ENCODE measurements at regions not wholly inside any gene's neighbourhood (a gene's known extent, or its start where the extent isn't known, plus 50 kb on each side); places are given as distances from the start of the nearest gene placed in this dataset.
A peak's percentile ranks its signal among the peaks of the same experiment; 100 is the strongest.

GRCh38 chr13:72521940-72522661 is 205.3 kb downstream of the MZT1 start:
- no peaks in the 10 kb centered on the region for H3K36me3 ChIP-seq (ENCODE audit: control insufficient read depth, insufficient read depth, low read length)
- WGBS (ENCODE audit: insufficient coverage): 81% methylated on average over 7 of the region's 10 CpGs

DNA sequence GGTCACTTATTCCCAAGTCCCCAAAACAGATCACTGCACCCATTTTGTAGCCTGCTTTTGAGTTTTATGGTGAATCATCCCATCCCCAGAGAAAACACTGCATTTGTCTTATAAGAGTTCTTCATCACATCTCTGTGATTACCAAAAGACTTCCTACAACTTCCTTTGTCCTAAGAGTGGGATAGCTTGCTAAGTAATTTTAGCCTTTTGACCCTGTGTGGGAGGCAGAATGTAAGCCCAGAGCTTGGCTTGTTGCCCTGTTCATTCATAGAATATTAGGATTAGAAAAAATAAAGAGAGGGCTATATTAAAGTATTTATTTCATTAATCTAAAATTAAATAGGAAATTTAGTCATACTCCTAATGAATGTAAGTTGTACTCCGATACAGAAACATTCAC is 213.3 kb downstream of the MZT1 start:
- WGBS (ENCODE audit: insufficient coverage): no CpG with 5 or more reads among the region's 1 CpG
- Histone ChIP-seq H3K27ac (ENCODE audit: low read depth, low read length) (no peak overlapping the region), H3K27me3 (ENCODE audit: control insufficient read depth, insufficient read depth, low read length) (no peaks in the 10 kb centered on the region), H3K9me3 (ENCODE audit: control insufficient read depth, insufficient read depth, low read length) (no peaks in the 10 kb centered on the region), H3K36me3 (ENCODE audit: control insufficient read depth, insufficient read depth, low read length) (no peaks in the 10 kb centered on the region), H3K4me1 (ENCODE audit: control insufficient read depth, insufficient read depth, low read length) (no peaks in the 10 kb centered on the region), H3K4me3 (ENCODE audit: low read depth, low read length) (no peak overlapping the region)
- no peak for DNase-seq (ENCODE audit: low read depth in 4 of 6, low spot score in 6 of 6)

More at GRCh38 chr13:72521940-72522661, 205.3 kb downstream of the MZT1 start:
- H3K27ac ChIP-seq (ENCODE audit: low read depth, low read length): no peak overlapping the region
- H3K4me3 ChIP-seq (ENCODE audit: low read depth, low read length): no peak overlapping the region
- H3K9me3 ChIP-seq (ENCODE audit: control insufficient read depth, insufficient read depth, low read length): no peaks in the 10 kb centered on the region
- no peaks in the 10 kb centered on the region for H3K4me1 ChIP-seq (ENCODE audit: control insufficient read depth, insufficient read depth, low read length)
- no peak for DNase-seq (ENCODE audit: low read depth in 4 of 6, low spot score in 6 of 6)
- H3K27me3 ChIP-seq (ENCODE audit: control insufficient read depth, insufficient read depth, low read length): no peaks in the 10 kb centered on the region

DNA sequence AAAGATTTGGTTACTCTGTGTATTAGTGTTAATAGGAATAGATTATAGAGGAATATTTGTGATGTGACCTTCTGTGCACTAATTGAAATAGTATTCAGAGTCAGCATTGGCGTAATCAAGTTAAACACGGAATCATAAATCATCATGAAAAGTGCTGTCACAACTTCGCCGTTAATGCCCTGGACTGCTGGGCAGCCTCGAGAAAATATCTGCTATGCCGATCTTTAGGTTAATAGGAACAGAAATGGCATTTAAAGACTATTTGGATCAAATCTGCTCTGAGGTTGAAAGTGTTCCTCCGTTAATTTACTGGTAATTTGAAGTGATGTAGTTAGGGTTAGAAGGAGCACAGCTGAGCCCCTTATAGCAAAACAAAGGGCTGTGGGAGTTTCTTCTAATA is 219.0 kb downstream of the MZT1 start:
- no peaks in the 10 kb centered on the region for H3K27me3 ChIP-seq (ENCODE audit: control insufficient read depth, insufficient read depth, low read length)
- 73% methylated on average over 5 of the region's 7 CpGs for WGBS (ENCODE audit: insufficient coverage)
- H3K4me3 ChIP-seq (ENCODE audit: low read depth, low read length): no peak overlapping the region
- no peak overlapping the region for H3K27ac ChIP-seq (ENCODE audit: low read depth, low read length)
- no peaks in the 10 kb centered on the region for H3K4me1 ChIP-seq (ENCODE audit: control insufficient read depth, insufficient read depth, low read length)
- H3K36me3 ChIP-seq (ENCODE audit: control insufficient read depth, insufficient read depth, low read length): no peaks in the 10 kb centered on the region
- H3K9me3 ChIP-seq (ENCODE audit: control insufficient read depth, insufficient read depth, low read length): no peaks in the 10 kb centered on the region
- peak in 1 of 6 donors; percentile 22 for DNase-seq (ENCODE audit: low read depth in 4 of 6, low spot score in 6 of 6)

GRCh38 chr13:72507416-72508199 is 219.8 kb downstream of the MZT1 start:
- Histone ChIP-seq H3K4me3 (ENCODE audit: low read depth, low read length) (no peak overlapping the region), H3K27ac (ENCODE audit: low read depth, low read length) (no peak overlapping the region), H3K4me1 (ENCODE audit: control insufficient read depth, insufficient read depth, low read length) (no peaks in the 10 kb centered on the region), H3K9me3 (ENCODE audit: control insufficient read depth, insufficient read depth, low read length) (no peaks in the 10 kb centered on the region), H3K36me3 (ENCODE audit: control insufficient read depth, insufficient read depth, low read length) (no peaks in the 10 kb centered on the region), H3K27me3 (ENCODE audit: control insufficient read depth, insufficient read depth, low read length) (no peaks in the 10 kb centered on the region)
- peak in 2 of 6 donors; percentile 16 to 82 for DNase-seq (ENCODE audit: low read depth in 4 of 6, low spot score in 6 of 6)
- WGBS (ENCODE audit: insufficient coverage): 30% methylated on average over 1 of the region's 9 CpGs

DNA sequence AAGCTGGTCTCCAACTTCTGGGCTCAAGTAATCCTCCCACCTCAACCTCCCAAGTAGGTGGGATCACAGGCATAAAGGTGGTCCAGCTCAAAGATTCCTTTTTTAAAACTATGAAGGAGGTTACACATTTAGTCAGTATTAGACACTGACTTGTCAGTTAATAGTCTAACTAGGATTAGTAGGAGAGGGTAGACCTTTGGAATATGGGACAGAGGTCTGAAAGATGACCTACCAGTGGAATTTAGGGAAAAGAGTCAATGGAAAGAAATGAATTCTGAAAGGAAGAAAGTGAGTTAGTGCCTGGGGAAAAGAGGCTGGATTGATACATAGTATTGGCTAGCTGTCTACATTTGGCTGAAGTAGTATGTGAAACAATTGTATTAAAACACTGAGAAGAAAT is 220.7 kb downstream of the MZT1 start:
- no peak for DNase-seq (ENCODE audit: low read depth in 4 of 6, low spot score in 6 of 6)
- H3K4me3 ChIP-seq (ENCODE audit: low read depth, low read length): no peak overlapping the region
- H3K27me3 ChIP-seq (ENCODE audit: control insufficient read depth, insufficient read depth, low read length): no peaks in the 10 kb centered on the region
- H3K4me1 ChIP-seq (ENCODE audit: control insufficient read depth, insufficient read depth, low read length): no peaks in the 10 kb centered on the region
- H3K27ac ChIP-seq (ENCODE audit: low read depth, low read length): no peak overlapping the region
- no peaks in the 10 kb centered on the region for H3K36me3 ChIP-seq (ENCODE audit: control insufficient read depth, insufficient read depth, low read length)
- H3K9me3 ChIP-seq (ENCODE audit: control insufficient read depth, insufficient read depth, low read length): no peaks in the 10 kb centered on the region

- Histone ChIP-seq H3K4me1 (ENCODE audit: control insufficient read depth, insufficient read depth, low read length) (no peaks in the 10 kb centered on the region), H3K9me3 (ENCODE audit: control insufficient read depth, insufficient read depth, low read length) (no peaks in the 10 kb centered on the region), H3K4me3 (ENCODE audit: low read depth, low read length) (no peak overlapping the region), H3K27ac (ENCODE audit: low read depth, low read length) (no peak overlapping the region), H3K27me3 (ENCODE audit: control insufficient read depth, insufficient read depth, low read length) (no peaks in the 10 kb centered on the region), H3K36me3 (ENCODE audit: control insufficient read depth, insufficient read depth, low read length) (no peaks in the 10 kb centered on the region)
- DNase-seq (ENCODE audit: low read depth in 4 of 6, low spot score in 6 of 6): no peak
These were observed 222.1 kb downstream of the MZT1 start for GRCh38 chr13:72505376-72505775.

GRCh38 chr13:72504131-72504841 is 223.1 kb downstream of the MZT1 start:
- no peak overlapping the region for H3K4me3 ChIP-seq (ENCODE audit: low read depth, low read length)
- no peaks in the 10 kb centered on the region for H3K27me3 ChIP-seq (ENCODE audit: control insufficient read depth, insufficient read depth, low read length)
- no peaks in the 10 kb centered on the region for H3K36me3 ChIP-seq (ENCODE audit: control insufficient read depth, insufficient read depth, low read length)
- H3K4me1 ChIP-seq (ENCODE audit: control insufficient read depth, insufficient read depth, low read length): no peaks in the 10 kb centered on the region
- 33% methylated on average over 1 of the region's 5 CpGs for WGBS (ENCODE audit: insufficient coverage)
- DNase-seq (ENCODE audit: low read depth in 4 of 6, low spot score in 6 of 6): peak in 4 of 6 donors; percentile 19 to 75 (median 47)
- no peaks in the 10 kb centered on the region for H3K9me3 ChIP-seq (ENCODE audit: control insufficient read depth, insufficient read depth, low read length)
- H3K27ac ChIP-seq (ENCODE audit: low read depth, low read length): no peak overlapping the region

DNA sequence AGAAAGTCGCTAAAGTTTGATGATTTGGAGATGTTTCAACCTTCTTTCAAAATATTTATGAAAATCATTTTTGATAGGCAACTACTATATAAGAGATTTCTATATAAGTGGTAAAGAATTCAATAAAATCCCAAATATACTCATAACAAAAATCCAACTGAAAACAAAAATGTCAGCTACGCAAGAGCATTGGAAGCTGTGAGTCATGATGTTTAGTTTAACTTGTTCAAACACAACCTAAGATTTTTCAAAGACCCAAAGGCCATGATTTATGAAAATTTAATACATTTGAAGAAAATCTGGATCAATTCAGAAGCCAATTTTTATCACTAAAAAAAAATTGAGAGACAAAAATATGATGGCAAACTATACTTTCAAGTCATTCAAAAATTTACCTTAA is 226.6 kb downstream of the MZT1 start:
- H3K4me3 ChIP-seq (ENCODE audit: low read depth, low read length): no peak overlapping the region
- DNase-seq (ENCODE audit: low read depth in 4 of 6, low spot score in 6 of 6): no peak
- H3K9me3 ChIP-seq (ENCODE audit: control insufficient read depth, insufficient read depth, low read length): no peaks in the 10 kb centered on the region
- H3K27me3 ChIP-seq (ENCODE audit: control insufficient read depth, insufficient read depth, low read length): no peaks in the 10 kb centered on the region
- WGBS (ENCODE audit: insufficient coverage): no CpG with 5 or more reads among the region's 2 CpGs
- no peak overlapping the region for H3K27ac ChIP-seq (ENCODE audit: low read depth, low read length)
- H3K36me3 ChIP-seq (ENCODE audit: control insufficient read depth, insufficient read depth, low read length): no peaks in the 10 kb centered on the region
- no peaks in the 10 kb centered on the region for H3K4me1 ChIP-seq (ENCODE audit: control insufficient read depth, insufficient read depth, low read length)

GRCh38 chr13:72495681-72496080 is 231.7 kb downstream of the MZT1 start:
- H3K4me3 ChIP-seq (ENCODE audit: low read depth, low read length): no peak overlapping the region
- H3K27me3 ChIP-seq (ENCODE audit: control insufficient read depth, insufficient read depth, low read length): no peaks in the 10 kb centered on the region
- H3K9me3 ChIP-seq (ENCODE audit: control insufficient read depth, insufficient read depth, low read length): no peaks in the 10 kb centered on the region
- DNase-seq (ENCODE audit: low read depth in 4 of 6, low spot score in 6 of 6): no peak
- no peaks in the 10 kb centered on the region for H3K36me3 ChIP-seq (ENCODE audit: control insufficient read depth, insufficient read depth, low read length)
- no peaks in the 10 kb centered on the region for H3K4me1 ChIP-seq (ENCODE audit: control insufficient read depth, insufficient read depth, low read length)
- no peak overlapping the region for H3K27ac ChIP-seq (ENCODE audit: low read depth, low read length)
- 100% methylated on average over 1 of the region's 4 CpGs for WGBS (ENCODE audit: insufficient coverage)

All from spinal cord (tissue), 9 donors.